NCI-H345 treated with DMSO at 0.1 percent for 48 hours (cell line): ENCODE measurements at regions not wholly inside any gene's neighbourhood (a gene's known extent, or its start where the extent isn't known, plus 50 kb on each side); places are given as distances from the start of the nearest gene placed in this dataset.
"Not testable (repeated sequence)": the region's sequence is repeated elsewhere in the genome, so short reads cannot be mapped to it uniquely, and the experiment has no call there.

Source experiments
- DNase-seq: peaks from one replicate; lab custom pipeline; 2025; ENCODE audit not compliant: unreplicated experiment; lab: John Stamatoyannopoulos, UW

- no peak for DNase-seq
Observed at GRCh38 chr10:63675171-63675570, 154.0 kb downstream of the REEP3 start.

- no peak for DNase-seq
Observed at GRCh38 chr10:63677001-63677400, 155.8 kb downstream of the REEP3 start.

- not testable (repeated sequence) for DNase-seq
Observed at GRCh38 chr10:63680545-63680944, 159.3 kb downstream of the REEP3 start.

GRCh38 chr10:63681993-63682697 is 160.9 kb downstream of the REEP3 start:
- DNase-seq = no peak

- not testable (repeated sequence) for DNase-seq
Observed at GRCh38 chr10:63682698-63683052, 161.5 kb downstream of the REEP3 start.

- DNase-seq = no peak
Observed at GRCh38 chr10:63683223-63683622, 162.0 kb downstream of the REEP3 start.

GRCh38 chr10:63683686-63684085 is 162.5 kb downstream of the REEP3 start:
- DNase-seq = no peak

- peak; percentile 66 for DNase-seq
Observed at GRCh38 chr10:63684257-63684936, 163.2 kb downstream of the REEP3 start.

- no peak for DNase-seq
Observed at GRCh38 chr10:63689768-63690167, 168.6 kb downstream of the REEP3 start.

- no peak for DNase-seq
Observed at GRCh38 chr10:63692220-63692896, 171.2 kb downstream of the REEP3 start.

GRCh38 chr10:63693021-63693420 is 171.8 kb downstream of the REEP3 start:
- not testable (repeated sequence) for DNase-seq

- no peak for DNase-seq
Observed at GRCh38 chr10:63696205-63696604, 175.0 kb downstream of the REEP3 start.

- DNase-seq = no peak
Observed at GRCh38 chr10:63697956-63698786, 177.0 kb downstream of the REEP3 start.

- DNase-seq = no peak
Observed at GRCh38 chr10:63698787-63699150, 177.6 kb downstream of the REEP3 start.

GRCh38 chr10:63699785-63700613 is 178.8 kb downstream of the REEP3 start:
- DNase-seq = no peak

- DNase-seq = no peak
Observed at GRCh38 chr10:63700631-63701156, 179.5 kb downstream of the REEP3 start.

GRCh38 chr10:63702092-63702491 is 180.9 kb downstream of the REEP3 start:
- no peak for DNase-seq

GRCh38 chr10:63703113-63703670 is 182.0 kb downstream of the REEP3 start:
- no peak for DNase-seq

GRCh38 chr10:63703740-63704345 is 182.6 kb downstream of the REEP3 start:
- DNase-seq = no peak
